OCI-LY3 (cell line): ENCODE measurements at regions not wholly inside any gene's neighbourhood (a gene's known extent, or its start where the extent isn't known, plus 50 kb on each side); places are given as distances from the start of the nearest gene placed in this dataset.
"Not testable (repeated sequence)": the region's sequence is repeated elsewhere in the genome, so short reads cannot be mapped to it uniquely, and the experiment has no call there.

Experiments used
- H2AFZ ChIP-seq: fragments of 200-600, 300-600 bp; shearing (Covaris generic); 2 replicates; pipeline ENCODE4 v1.6.0; 2014; ENCODE audit warnings: antibody characterized with exemption, low read depth, low read length
- H3K27ac ChIP-seq: fragments of 200-600, 300-600 bp; sonication (generic); 2 replicates; pipeline ENCODE4 v1.5.1; 2014; ENCODE audit warnings: mild to moderate bottlenecking, low read length, moderate library complexity, mixed read lengths
- H3K27me3 ChIP-seq: fragments of 200-600, 300-600 bp; sonication (generic); 2 replicates; pipeline ENCODE4 v1.6.1; 2014; ENCODE audit warnings: low read depth, low read length, mixed read lengths
- H3K36me3 ChIP-seq: fragments of 200-600, 300-600 bp; sonication (generic); replicated peaks from 2 replicates; pipeline ENCODE3; 2014; ENCODE audit warnings: low read depth, low read length, mixed read lengths
- H3K4me1 ChIP-seq: fragments of 300-600, 200-600 bp; sonication (generic); 2 replicates; pipeline ENCODE4 v1.6.1; 2014; ENCODE audit warnings: low read length, mixed read lengths
- H3K4me2 ChIP-seq: fragments of 200-600, 300-600 bp; sonication (generic); 2 replicates; pipeline ENCODE4 v1.6.1; 2014; ENCODE audit warnings: low read length, mixed read lengths
- H3K4me3 ChIP-seq: fragments of 300-600, 200-600 bp; sonication (generic); 2 replicates; pipeline ENCODE4 v1.5.1; 2014; ENCODE audit warnings: antibody characterized with exemption, mild to moderate bottlenecking, low read length, moderate library complexity
- H3K79me2 ChIP-seq: fragments of 300-600, 200-600 bp; shearing (Covaris generic); 2 replicates; pipeline ENCODE4 v1.6.1; 2014; ENCODE audit warnings: mild to moderate bottlenecking, low read length, mixed read lengths
- H3K9ac ChIP-seq: fragments of 300-600, 200-600 bp; shearing (Covaris generic); 2 replicates; pipeline ENCODE4 v1.6.0; 2014; ENCODE audit warnings: mild to moderate bottlenecking, low read length, moderate library complexity
- H3K9me3 ChIP-seq: fragments of 200-600, 300-600 bp; shearing (Covaris generic); 2 replicates; pipeline ENCODE4 v1.6.1; 2014; ENCODE audit warnings: low read length, mixed read lengths; ENCODE audit not compliant: insufficient read depth
- H4K20me1 ChIP-seq: fragments of 200-600, 300-600 bp; sonication (generic); 2 replicates; pipeline ENCODE4 v1.6.1; 2016; ENCODE audit warnings: low read length, mixed read lengths; ENCODE audit not compliant: insufficient read depth
- EZH2phosphoT487 ChIP-seq: fragments of 200-600 bp; shearing (Covaris generic); IDR thresholded peaks from 2 replicates; pipeline ENCODE4 v1.6.1; 2018; ENCODE audit warnings: antibody characterized with exemption, mixed run types, low read depth
- TF ChIP-seq, protein P1 (sequence below): fragments of 200-600, 300-600 bp; sonication (generic); IDR thresholded peaks from 2 replicates; pipeline ENCODE4 v1.5.1; 2014; ENCODE audit warnings: antibody characterized with exemption, low read length, low read depth

DNA sequence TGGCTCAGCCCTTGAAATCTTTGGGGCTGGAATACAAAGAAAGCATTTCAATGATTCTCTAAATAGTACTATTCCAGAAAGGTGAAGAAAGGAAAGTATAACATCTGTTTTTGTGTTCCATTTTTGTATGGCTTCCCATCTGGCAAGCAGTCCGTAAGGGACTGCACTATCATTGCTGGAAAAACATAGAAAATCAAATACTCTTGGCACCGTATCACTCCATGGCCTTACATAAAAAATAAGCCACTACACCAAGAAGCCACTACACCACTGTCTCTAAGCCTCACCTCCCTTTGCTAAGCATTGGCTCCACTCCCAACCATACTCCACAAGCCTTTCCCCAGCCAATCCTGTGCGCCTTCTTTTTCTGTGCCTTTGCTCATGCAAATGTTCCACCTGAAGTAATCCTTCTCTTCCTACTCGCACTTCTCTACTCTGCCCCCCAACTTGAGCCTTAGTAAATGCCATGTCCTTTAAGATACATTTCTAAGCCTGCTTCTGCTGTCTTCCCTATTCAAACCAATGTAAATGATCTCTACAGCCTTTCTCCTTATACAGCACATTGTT, 454.6 kb upstream of the TUSC1 start:
- Histone ChIP-seq H3K4me3 (no peak overlapping the region), H4K20me1 (no peaks in the 10 kb centered on the region), H2AFZ (no peak overlapping the region), H3K27me3 (no peaks in the 10 kb centered on the region), H3K9me3 (no peaks in the 10 kb centered on the region), H3K9ac (no peak overlapping the region), H3K4me2 (no peak overlapping the region), H3K36me3 (no peaks in the 10 kb centered on the region), H3K79me2 (no peaks in the 10 kb centered on the region), H3K27ac (no peak overlapping the region), H3K4me1 (peaks cover 2% of the 10 kb centered on the region; the same call in 1 of the 2 replicates)
- TF ChIP-seq EZH2phosphoT487, result no peak

DNA sequence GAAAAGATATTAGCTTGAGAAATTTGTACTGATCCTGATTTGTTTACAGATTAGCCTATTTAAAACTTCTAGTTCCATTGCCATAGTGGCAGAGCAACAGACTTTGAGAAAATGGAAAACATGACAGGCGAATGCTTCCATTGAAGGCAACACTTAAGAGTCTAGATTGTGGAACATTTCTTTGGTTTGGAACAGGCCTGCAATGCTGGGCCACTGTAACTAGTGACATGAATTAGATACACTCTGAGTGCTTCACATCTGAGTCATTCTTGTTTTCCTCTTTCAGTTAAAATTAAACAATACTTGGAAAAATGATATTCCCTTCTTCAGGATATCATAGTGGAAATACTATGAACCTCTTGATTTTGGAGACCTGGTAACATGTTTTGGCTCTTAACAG, 453.6 kb upstream of the TUSC1 start:
- H3K4me1 ChIP-seq, result peaks cover 2% of the 10 kb centered on the region; the same call in 1 of the 2 replicates
- H4K20me1 ChIP-seq, result no peaks in the 10 kb centered on the region
- no peak overlapping the region for H3K4me2 ChIP-seq
- no peaks in the 10 kb centered on the region for H3K79me2 ChIP-seq
- H3K9ac ChIP-seq, result no peak overlapping the region
- no peak overlapping the region for H2AFZ ChIP-seq
- H3K4me3 ChIP-seq, result no peak overlapping the region
- H3K9me3 ChIP-seq, result no peaks in the 10 kb centered on the region
- no peaks in the 10 kb centered on the region for H3K27me3 ChIP-seq
- no peaks in the 10 kb centered on the region for H3K36me3 ChIP-seq
- TF ChIP-seq EZH2phosphoT487, result no peak
- TF ChIP-seq, protein P1, sequence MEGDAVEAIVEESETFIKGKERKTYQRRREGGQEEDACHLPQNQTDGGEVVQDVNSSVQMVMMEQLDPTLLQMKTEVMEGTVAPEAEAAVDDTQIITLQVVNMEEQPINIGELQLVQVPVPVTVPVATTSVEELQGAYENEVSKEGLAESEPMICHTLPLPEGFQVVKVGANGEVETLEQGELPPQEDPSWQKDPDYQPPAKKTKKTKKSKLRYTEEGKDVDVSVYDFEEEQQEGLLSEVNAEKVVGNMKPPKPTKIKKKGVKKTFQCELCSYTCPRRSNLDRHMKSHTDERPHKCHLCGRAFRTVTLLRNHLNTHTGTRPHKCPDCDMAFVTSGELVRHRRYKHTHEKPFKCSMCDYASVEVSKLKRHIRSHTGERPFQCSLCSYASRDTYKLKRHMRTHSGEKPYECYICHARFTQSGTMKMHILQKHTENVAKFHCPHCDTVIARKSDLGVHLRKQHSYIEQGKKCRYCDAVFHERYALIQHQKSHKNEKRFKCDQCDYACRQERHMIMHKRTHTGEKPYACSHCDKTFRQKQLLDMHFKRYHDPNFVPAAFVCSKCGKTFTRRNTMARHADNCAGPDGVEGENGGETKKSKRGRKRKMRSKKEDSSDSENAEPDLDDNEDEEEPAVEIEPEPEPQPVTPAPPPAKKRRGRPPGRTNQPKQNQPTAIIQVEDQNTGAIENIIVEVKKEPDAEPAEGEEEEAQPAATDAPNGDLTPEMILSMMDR, result no peak
- no peak overlapping the region for H3K27ac ChIP-seq

DNA sequence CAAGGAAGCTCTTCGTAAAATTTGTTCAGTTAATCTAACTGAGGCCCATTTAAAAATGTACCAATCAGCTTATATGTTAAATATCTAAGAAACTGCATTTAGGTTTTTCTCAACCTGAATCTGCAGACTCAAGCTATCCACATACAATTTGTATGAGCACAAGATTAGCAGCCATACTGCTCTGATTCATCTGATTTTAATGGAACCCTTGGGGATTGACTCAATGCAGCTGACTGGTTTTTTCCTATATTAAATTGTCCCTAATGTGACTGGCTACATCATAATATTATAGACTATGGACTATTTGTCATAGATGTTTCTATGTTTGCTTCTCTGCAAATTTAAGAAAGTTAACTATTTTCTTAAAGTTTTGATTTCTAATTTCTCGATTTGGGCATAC, 451.0 kb upstream of the TUSC1 start:
- Histone ChIP-seq H4K20me1 (no peaks in the 10 kb centered on the region), H2AFZ (no peak overlapping the region), H3K27ac (no peak overlapping the region), H3K4me2 (no peak overlapping the region), H3K79me2 (no peaks in the 10 kb centered on the region), H3K9me3 (no peaks in the 10 kb centered on the region), H3K4me1 (peaks cover 7% of the 10 kb centered on the region; the same call in 1 of the 2 replicates), H3K36me3 (no peaks in the 10 kb centered on the region), H3K9ac (no peak overlapping the region), H3K27me3 (no peaks in the 10 kb centered on the region), H3K4me3 (no peak overlapping the region)
- no peak for TF ChIP-seq EZH2phosphoT487
- TF ChIP-seq, protein P1, result no peak

DNA sequence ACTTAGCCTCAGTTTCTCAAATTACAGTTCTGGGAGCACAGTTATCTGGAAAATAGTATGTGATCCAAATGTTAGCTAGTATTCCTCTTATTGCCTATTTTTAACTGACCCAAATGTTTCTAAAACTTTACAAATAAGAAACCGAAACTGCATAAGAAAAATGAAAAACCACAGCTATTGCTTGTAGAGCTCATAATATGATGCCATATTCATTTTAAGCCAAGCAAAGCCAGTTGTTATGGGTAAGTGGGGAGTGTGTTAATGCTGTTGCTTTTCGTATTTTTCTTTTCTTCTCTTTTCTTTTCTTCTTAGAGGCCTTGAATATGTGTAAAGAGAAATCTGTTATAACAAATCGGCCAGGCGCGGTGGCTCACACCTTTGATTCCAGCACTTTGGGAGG, 447.4 kb upstream of the TUSC1 start:
- Histone ChIP-seq H3K36me3 (no peaks in the 10 kb centered on the region), H3K9me3 (no peaks in the 10 kb centered on the region), H3K9ac (no peak overlapping the region), H3K4me1 (peaks cover 7% of the 10 kb centered on the region; the same call in 1 of the 2 replicates), H3K27me3 (no peaks in the 10 kb centered on the region), H3K4me3 (no peak overlapping the region), H3K27ac (no peak overlapping the region), H2AFZ (no peak overlapping the region), H3K79me2 (no peaks in the 10 kb centered on the region), H4K20me1 (no peaks in the 10 kb centered on the region), H3K4me2 (no peak overlapping the region)
- TF ChIP-seq, protein P1, result no peak
- TF ChIP-seq EZH2phosphoT487, result no peak

DNA sequence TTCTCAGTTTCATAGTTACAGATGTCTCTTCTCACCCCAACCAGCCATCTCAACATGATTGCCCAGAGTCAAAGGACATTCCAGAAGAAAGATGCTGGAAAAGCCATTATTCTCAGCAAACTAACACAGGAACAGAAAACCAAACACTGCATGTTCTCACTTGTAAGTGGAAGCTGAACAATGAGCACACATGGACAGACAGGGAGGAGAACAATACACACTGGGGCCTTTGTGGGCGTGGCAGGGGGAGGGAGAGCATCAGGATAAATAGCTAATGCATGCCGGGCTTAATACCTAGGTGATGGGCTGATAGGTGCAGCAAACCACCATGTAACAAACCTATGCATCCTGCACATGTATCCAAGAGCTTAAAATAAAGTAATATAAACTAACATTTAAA, 437.8 kb upstream of the TUSC1 start:
- not testable (repeated sequence) for H3K9me3 ChIP-seq, H3K9ac ChIP-seq, H3K27me3 ChIP-seq, H2AFZ ChIP-seq, H3K79me2 ChIP-seq, H3K4me3 ChIP-seq, H4K20me1 ChIP-seq, H3K27ac ChIP-seq, H3K4me2 ChIP-seq, H3K36me3 ChIP-seq, H3K4me1 ChIP-seq
